ENCODE measurements at regions not wholly inside any gene's neighbourhood (a gene's known extent, or its start where the extent isn't known, plus 50 kb on each side); places are given as distances from the start of the nearest gene placed in this dataset.

GRCh38 chr14:22390824-22391461 lies 198.1 kb downstream of the DAD1 start (continued):
- TF ChIP-seq EZH2 (IDR thresholded peaks at IDR 0.05; ENCODE audit: borderline replicate concordance, control insufficient read depth, low read depth, low read length) (no peak), IKZF2 (IDR thresholded peaks at IDR 0.05) (peak; percentile 31 to 34; a peak in 3 of 4 replicates), POLR2AphosphoS5 (IDR thresholded peaks at IDR 0.05; ENCODE audit: low read length) (no peak), NFIC (IDR thresholded peaks at IDR 0.05; ENCODE audit: low read depth, low read length) (peak; percentile 72), CHD1 (IDR thresholded peaks at IDR 0.05; ENCODE audit: low read depth, low read length) (no peak), MTA2 (IDR thresholded peaks at IDR 0.05; ENCODE audit: low read depth) (0 out of 2 replicates have a peak, but pooled peaks have one; percentile 26), SPI1 (IDR thresholded peaks at IDR 0.05; ENCODE audit: borderline replicate concordance, insufficient read depth, low read depth, low read length) (peak; percentile 48; the same call in 1 of the 2 replicates), ZBED1 (IDR thresholded peaks at IDR 0.05; ENCODE audit: borderline replicate concordance) (0 out of 2 replicates have a peak, but pooled peaks have one; percentile 48), GATAD2B (conservative IDR thresholded peaks at IDR 0.05; ENCODE audit: low read depth) (peak; percentile 35; the same call in 1 of the 2 replicates), JUNB (IDR thresholded peaks at IDR 0.05) (peak; percentile 85), IKZF1 (conservative IDR thresholded peaks at IDR 0.05) (peak; percentile 43; the same call in 1 of the 2 replicates), EED (IDR thresholded peaks at IDR 0.05; ENCODE audit: low read depth) (peak; percentile 62), MEF2A (IDR thresholded peaks at IDR 0.05; ENCODE audit: insufficient read depth, low read depth, low read length) (0 out of 2 replicates have a peak, but pooled peaks have one; percentile 19)

- in situ Hi-C loops (cut with MboI) = loop anchor here (5.0 kb wide), 2 partner anchors 82 to 177 kb away; no protein-coding TSS in a partner anchor
- ChIA-PET POLR2A (interaction anchor here (0.5 to 5.6 kb wide), 17 partner anchors 9 to 448 kb away, joined by 3 to 39 read pairs (median 4); no protein-coding TSS in a partner anchor), SMC1A (ENCODE audit: uncharacterized antibody, unreplicated experiment) (interaction anchor here (0.6 to 22.6 kb wide), 33 partner anchors 9 to 463 kb away, joined by 3 to 912 read pairs (median 6); partner anchors contain the start of gene DAD1), RAD21 (ENCODE audit: unreplicated experiment) (interaction anchor here (0.6 to 6.6 kb wide), 44 partner anchors 8 to 510 kb away, joined by 3 to 190 read pairs (median 4); no protein-coding TSS in a partner anchor), CTCF (interaction anchor here (0.6 to 9.8 kb wide), 44 partner anchors 9 to 596 kb away, joined by 3 to 411 read pairs (median 6); partner anchors contain the start of gene OR6J1)
- Histone ChIP-seq H3K9me3 (replicated peaks; ENCODE audit: control insufficient read depth, insufficient read depth, low read length) (no peaks in the 10 kb centered on the region), H3K36me3 (ENCODE audit: control insufficient read depth in 2 of 2, insufficient read depth in 2 of 2, low read length in 1 of 2) (no peaks in the 10 kb centered on the region), H3K4me3 (no peak overlapping the region), H3K4me2 (ENCODE audit: control insufficient read depth, insufficient read depth) (no peak overlapping the region), H3K4me1 (ENCODE audit: control insufficient read depth, insufficient read depth, low read length) (peaks cover 46% of the 10 kb centered on the region), H3K79me2 (ENCODE audit: control insufficient read depth, insufficient read depth, low read length) (no peaks in the 10 kb centered on the region), H3K27ac (ENCODE audit: control insufficient read depth, insufficient read depth) (no peak overlapping the region), H2AFZ (ENCODE audit: control insufficient read depth, low read depth, low read length) (no peak overlapping the region), H3K9ac (ENCODE audit: control insufficient read depth, insufficient read depth, low read length) (no peak overlapping the region), H4K20me1 (ENCODE audit: control insufficient read depth, insufficient read depth) (no peaks in the 10 kb centered on the region), H3K27me3 (replicated peaks in 1 of 2; ENCODE audit: control insufficient read depth in 2 of 2, insufficient read depth in 2 of 2, low read length in 1 of 2) (no peaks in the 10 kb centered on the region)
- WGBS (ENCODE audit: insufficient coverage, insufficient replicate concordance, low lambda C conversion rate, missing lambda C conversion rate) = 97% methylated on average over 5 of the region's 5 CpGs
- FAIRE-seq (no peak), ATAC-seq (no peak), DNase-seq (ENCODE audit: low read depth, low spot score) (no peak)
- TF ChIP-seq ZNF207 (IDR thresholded peaks at IDR 0.05; ENCODE audit: borderline replicate concordance) = no peak
- no peak for TF ChIP-seq KLF5 (IDR thresholded peaks at IDR 0.05; ENCODE audit: partially characterized antibody)
- TF ChIP-seq IRF5 (IDR thresholded peaks at IDR 0.05; ENCODE audit: borderline replicate concordance) = no peak
- peak; percentile 16; the same call in 1 of the 2 replicates for TF ChIP-seq FOXK2 (IDR thresholded peaks at IDR 0.05)
- no peak for TF ChIP-seq HDAC2 (IDR thresholded peaks at IDR 0.05)
- TF ChIP-seq MEF2A (IDR thresholded peaks at IDR 0.05; ENCODE audit: insufficient read depth, low read depth, low read length) = no peak
- intact Hi-C loops (cut with micrococcal nuclease; ENCODE audit: unreplicated experiment) = loop anchor here (2.0 kb wide), 1 partner anchor 43 kb away; no protein-coding TSS in a partner anchor
- BruUV-seq (replicated peaks) = no TSS peak
Observed at GRCh38 chr14:22390195-22390594, 198.8 kb downstream of the DAD1 start.
